Mesenchymal stem cell (in vitro differentiated cells and primary cell): ENCODE measurements at regions not wholly inside any gene's neighbourhood (a gene's known extent, or its start where the extent isn't known, plus 50 kb on each side); places are given as distances from the start of the nearest gene placed in this dataset.
"Not testable (repeated sequence)": the region's sequence is repeated elsewhere in the genome, so short reads cannot be mapped to it uniquely, and the experiment has no call there.

Experiments used
- DNase-seq: peaks from one replicate; pipeline ENCODE4 v3.0.0-alpha.2; 2013
- H2AFZ ChIP-seq: one replicate; pipeline ENCODE4 v1.6.1; 2013; ENCODE audit warnings: low read depth, mild to moderate bottlenecking, control low read depth, inconsistent platforms, low read length, moderate library complexity
- H2AK5ac ChIP-seq: 2 replicates; pipeline ENCODE4 v1.6.1; 2013; ENCODE audit warnings: low read length, moderate library complexity, mild to moderate bottlenecking, inconsistent platforms; ENCODE audit not compliant: severe bottlenecking
- H2BK120ac ChIP-seq: one replicate; pipeline ENCODE4 v1.6.1; 2013; ENCODE audit warnings: low read depth, mild to moderate bottlenecking, inconsistent platforms, low read length, moderate library complexity
- H2BK12ac ChIP-seq, 2 experiments: one replicate each; pipeline ENCODE4 v1.6.1; 2013; ENCODE audit warnings: inconsistent platforms in 2 of 2, low read length in 2 of 2, mild to moderate bottlenecking in 2 of 2, moderate library complexity in 2 of 2, control low read depth in 1 of 2
- H2BK15ac ChIP-seq: one replicate; pipeline ENCODE4 v1.6.1; 2013; ENCODE audit warnings: mild to moderate bottlenecking, low read depth, inconsistent platforms; ENCODE audit not compliant: poor library complexity, severe bottlenecking
- H2BK5ac ChIP-seq: 2 replicates; pipeline ENCODE4 v1.6.1; 2013; ENCODE audit warnings: low read depth, mild to moderate bottlenecking, low read length, control low read depth, inconsistent platforms; ENCODE audit not compliant: poor library complexity, severe bottlenecking
- H3K14ac ChIP-seq, 2 experiments: one replicate each; pipeline ENCODE4 v1.6.1; 2013; ENCODE audit warnings: inconsistent platforms in 2 of 2, low read length in 2 of 2, control low read depth in 1 of 2, mild to moderate bottlenecking in 1 of 2, moderate library complexity in 1 of 2
- H3K18ac ChIP-seq, 2 experiments: one replicate each; pipeline ENCODE4 v1.6.1; 2013; ENCODE audit warnings: inconsistent platforms in 2 of 2, low read length in 2 of 2, control low read depth in 1 of 2, low read depth in 1 of 2, mild to moderate bottlenecking in 1 of 2
- H3K23ac ChIP-seq, 2 experiments: one replicate each; pipeline ENCODE4 v1.6.1; 2013; ENCODE audit warnings: inconsistent platforms in 2 of 2, low read length in 2 of 2, mild to moderate bottlenecking in 2 of 2, moderate library complexity in 2 of 2, control low read depth in 1 of 2
- H3K27ac ChIP-seq: 2 replicates; pipeline ENCODE4 v1.5.1; 2013; ENCODE audit warnings: mild to moderate bottlenecking, moderate library complexity, low read length, control low read depth, inconsistent platforms; ENCODE audit not compliant: poor library complexity, severe bottlenecking
- H3K27me3 ChIP-seq, 2 experiments: 2 replicates each; pipeline versions ENCODE4 v1.6.1 to v1.7.0; 2013; ENCODE audit warnings: low read length in 2 of 2, mild to moderate bottlenecking in 2 of 2, moderate library complexity in 2 of 2, control low read depth in 1 of 2, inconsistent platforms in 1 of 2; ENCODE audit not compliant: control insufficient read depth in 1 of 2, insufficient read depth in 1 of 2
- H3K36me3 ChIP-seq, 2 experiments: 2 replicates each; pipeline versions ENCODE4 v1.6.1 to v1.7.0; 2013; ENCODE audit warnings: low read length in 2 of 2, control low read depth in 1 of 2, inconsistent platforms in 1 of 2, low read depth in 1 of 2, mild to moderate bottlenecking in 1 of 2; ENCODE audit not compliant: insufficient read depth in 2 of 2, control insufficient read depth in 1 of 2
- H3K4ac ChIP-seq, 2 experiments: one replicate each; pipeline ENCODE4 v1.6.1; 2013; ENCODE audit warnings: inconsistent platforms in 2 of 2, low read length in 2 of 2, mild to moderate bottlenecking in 2 of 2, moderate library complexity in 2 of 2, control low read depth in 1 of 2, low read depth in 1 of 2
- H3K4me1 ChIP-seq: 2 replicates; pipeline ENCODE4 v1.6.1; 2013; ENCODE audit warnings: low read depth, low read length, control low read depth; ENCODE audit not compliant: control insufficient read depth, insufficient read depth
- H3K4me2 ChIP-seq: 2 replicates; pipeline ENCODE4 v1.6.1; 2013; ENCODE audit warnings: low read length, mild to moderate bottlenecking, inconsistent platforms; ENCODE audit not compliant: poor library complexity, severe bottlenecking
- H3K4me3 ChIP-seq, 2 experiments: 2 replicates each; pipeline versions ENCODE4 v1.5.1 to v1.7.0; 2013; ENCODE audit warnings: low read length in 2 of 2, mild to moderate bottlenecking in 2 of 2, control low read depth in 1 of 2, low read depth in 1 of 2; ENCODE audit not compliant: insufficient read depth in 1 of 2
- H3K79me1 ChIP-seq: replicated peaks from 2 replicates; pipeline ENCODE4 v1.6.1; 2013; ENCODE audit warnings: mild to moderate bottlenecking, control low read depth, low read length, inconsistent platforms; ENCODE audit not compliant: poor library complexity, severe bottlenecking
- H3K9ac ChIP-seq: 2 replicates; pipeline ENCODE4 v1.7.0; 2013; ENCODE audit warnings: mild to moderate bottlenecking, low read length, moderate library complexity
- H3K9me3 ChIP-seq: 2 replicates; pipeline ENCODE4 v1.7.0; 2013; ENCODE audit warnings: mild to moderate bottlenecking, low read length; ENCODE audit not compliant: control insufficient read depth
- H4K8ac ChIP-seq: one replicate; pipeline ENCODE4 v1.6.1; 2013; ENCODE audit warnings: inconsistent platforms, mild to moderate bottlenecking, low read length, moderate library complexity
- H4K91ac ChIP-seq: one replicate; pipeline ENCODE4 v1.6.1; 2013; ENCODE audit warnings: mild to moderate bottlenecking, low read length, inconsistent platforms
- WGBS: methylation state at CpG from one replicate; pipeline ENCODE4 v1.1.7; 2013; ENCODE audit warnings: mixed read lengths; 5-methylcytosine and 5-hydroxymethylcytosine counted together

- Histone ChIP-seq H2BK120ac (no peak overlapping the region), H4K8ac (no peak overlapping the region), H3K4ac (no peak overlapping the region), H2AK5ac (no peak overlapping the region), H3K9ac (no peak overlapping the region), H4K91ac (no peak overlapping the region), H3K27me3 (no peaks in the 10 kb centered on the region), H3K36me3 (no peaks in the 10 kb centered on the region), H2AFZ (no peak overlapping the region), H3K14ac (no peak overlapping the region), H3K4me2 (no peak overlapping the region), H3K4me1 (no peaks in the 10 kb centered on the region), H2BK12ac (no peak overlapping the region), H2BK5ac (no peak overlapping the region), H3K4me3 (no peak overlapping the region), H3K27ac (no peak overlapping the region), H3K18ac (no peak overlapping the region), H3K23ac (no peak overlapping the region), H2BK15ac (no peak overlapping the region), H3K9me3 (no peaks in the 10 kb centered on the region), H3K79me1 (no peaks in the 10 kb centered on the region)
- 90% methylated on average over 3 of the region's 5 CpGs for WGBS
- DNase-seq: no peak
Observed at GRCh38 chr18:55893948-55894347, 306.0 kb upstream of the TCF4 start.

GRCh38 chr18:55892862-55893813 is 305.1 kb upstream of the TCF4 start:
- not testable (repeated sequence) for H2BK120ac ChIP-seq, H2AK5ac ChIP-seq, H2AFZ ChIP-seq, H3K4me3 ChIP-seq, H3K27ac ChIP-seq, H3K23ac ChIP-seq, H3K36me3 ChIP-seq, H3K9ac ChIP-seq, H3K14ac ChIP-seq, H3K4ac ChIP-seq, H3K18ac ChIP-seq, H3K79me1 ChIP-seq, H2BK12ac ChIP-seq, H4K8ac ChIP-seq, H3K27me3 ChIP-seq, DNase-seq, H2BK5ac ChIP-seq, H3K4me1 ChIP-seq, H3K9me3 ChIP-seq, H3K4me2 ChIP-seq, H2BK15ac ChIP-seq, H4K91ac ChIP-seq
- WGBS: 90% methylated on average over 19 of the region's 28 CpGs

- 87% methylated on average over 3 of the region's 4 CpGs for WGBS
- Histone ChIP-seq H3K27ac (no peak overlapping the region), H4K8ac (no peak overlapping the region)
Observed at GRCh38 chr18:55886886-55887285, 298.9 kb upstream of the TCF4 start.

GRCh38 chr18:55884498-55884897 is 296.5 kb upstream of the TCF4 start:
- Histone ChIP-seq H3K4me1 (no peaks in the 10 kb centered on the region), H4K91ac (no peak overlapping the region), H3K9ac (no peak overlapping the region), H3K27me3 (no peaks in the 10 kb centered on the region), H3K4me2 (no peak overlapping the region), H3K18ac (no peak overlapping the region), H2BK12ac (no peak overlapping the region), H2BK15ac (no peak overlapping the region), H4K8ac (no peak overlapping the region), H3K27ac (no peak overlapping the region), H2AFZ (no peak overlapping the region), H3K4ac (no peak overlapping the region), H3K79me1 (no peaks in the 10 kb centered on the region), H3K4me3 (no peak overlapping the region), H2BK120ac (no peak overlapping the region), H2AK5ac (no peak overlapping the region), H3K14ac (no peak overlapping the region), H3K36me3 (no peaks in the 10 kb centered on the region), H3K9me3 (peaks cover 7% of the 10 kb centered on the region), H3K23ac (no peak overlapping the region), H2BK5ac (no peak overlapping the region)
- DNase-seq: no peak
- 32% methylated on average over 2 of the region's 2 CpGs for WGBS

More at GRCh38 chr18:55886886-55887285, 298.9 kb upstream of the TCF4 start:
- no peak for DNase-seq
- H3K4me2 ChIP-seq: no peak overlapping the region
- H3K9me3 ChIP-seq: peaks cover 7% of the 10 kb centered on the region
- H3K14ac ChIP-seq: no peak overlapping the region
- H3K79me1 ChIP-seq: no peaks in the 10 kb centered on the region
- H2AK5ac ChIP-seq: no peak overlapping the region
- H3K4ac ChIP-seq: no peak overlapping the region
- no peak overlapping the region for H3K18ac ChIP-seq
- H3K27me3 ChIP-seq: no peaks in the 10 kb centered on the region
- H2AFZ ChIP-seq: no peak overlapping the region
- no peak overlapping the region for H3K4me3 ChIP-seq
- no peak overlapping the region for H2BK15ac ChIP-seq
- no peak overlapping the region for H4K91ac ChIP-seq
- H2BK120ac ChIP-seq: no peak overlapping the region
- no peaks in the 10 kb centered on the region for H3K36me3 ChIP-seq
- H3K23ac ChIP-seq: no peak overlapping the region
- no peaks in the 10 kb centered on the region for H3K4me1 ChIP-seq
- H2BK5ac ChIP-seq: no peak overlapping the region
- no peak overlapping the region for H3K9ac ChIP-seq
- H2BK12ac ChIP-seq: no peak overlapping the region
